WERI-Rb-1 (cell line): ENCODE measurements at regions not wholly inside any gene's neighbourhood (a gene's known extent, or its start where the extent isn't known, plus 50 kb on each side); places are given as distances from the start of the nearest gene placed in this dataset.

ENCODE experiments used
- DNase-seq: peaks from one replicate; pipeline ENCODE4 v3.0.0-alpha.2; 2020
- H3K27ac ChIP-seq: fragments of 250-450 bp; sonication (Bioruptor Pico); 2 replicates; pipeline ENCODE4 v1.5.1; 2020; ENCODE audit warnings: mild to moderate bottlenecking, moderate library complexity
- H3K27me3 ChIP-seq: fragments of 250-450 bp; sonication (Bioruptor Pico); 2 replicates; pipeline ENCODE4 v1.5.1; 2021; ENCODE audit warnings: mild to moderate bottlenecking, low read depth, moderate library complexity; ENCODE audit not compliant: insufficient read depth, severe bottlenecking
- H3K36me3 ChIP-seq: fragments of 250-450 bp; sonication (Bioruptor Pico); 2 replicates; pipeline ENCODE4 v1.5.1; 2020; ENCODE audit warnings: mild to moderate bottlenecking, moderate library complexity
- H3K4me3 ChIP-seq: 2 replicates; pipeline ENCODE4 v1.5.1; 2011; ENCODE audit warnings: low read depth, mild to moderate bottlenecking, control low read depth, low read length
- H3K9me3 ChIP-seq: fragments of 250-450 bp; sonication (Bioruptor Pico); 2 replicates; pipeline ENCODE4 v1.5.1; 2021; ENCODE audit warnings: mild to moderate bottlenecking, moderate library complexity; ENCODE audit not compliant: severe bottlenecking
- CTCF ChIP-seq: IDR thresholded peaks from 2 replicates; pipeline ENCODE4 v1.5.1; 2011; ENCODE audit warnings: low read depth, mild to moderate bottlenecking, control low read depth, inconsistent platforms, low read length

- Histone ChIP-seq H3K4me3 (no peak overlapping the region), H3K27ac (no peak overlapping the region), H3K27me3 (peaks cover 78% of the 10 kb centered on the region), H3K9me3 (no peaks in the 10 kb centered on the region), H3K36me3 (no peaks in the 10 kb centered on the region)
- no peak for TF ChIP-seq CTCF
- no peak for DNase-seq
Observed at GRCh38 chr6:165931675-165932074, 236.0 kb downstream of the TBXT start.

- no peak for TF ChIP-seq CTCF
- H3K4me3 ChIP-seq: no peak overlapping the region
Observed at GRCh38 chr6:165930668-165931214, 236.9 kb downstream of the TBXT start.

GRCh38 chr6:165929607-165930006 lies 238.0 kb downstream of the TBXT start:
- Histone ChIP-seq H3K27me3 (peaks cover 73% of the 10 kb centered on the region), H3K36me3 (no peaks in the 10 kb centered on the region), H3K27ac (no peak overlapping the region), H3K4me3 (no peak overlapping the region), H3K9me3 (no peaks in the 10 kb centered on the region)
- TF ChIP-seq CTCF: no peak
- DNase-seq: no peak

More at GRCh38 chr6:165930668-165931214, 236.9 kb downstream of the TBXT start:
- Histone ChIP-seq H3K27me3 (peaks cover 73% of the 10 kb centered on the region), H3K27ac (no peak overlapping the region), H3K36me3 (no peaks in the 10 kb centered on the region), H3K9me3 (no peaks in the 10 kb centered on the region)
- DNase-seq: no peak

GRCh38 chr6:165926378-165926777 lies 241.3 kb downstream of the TBXT start:
- no peak for TF ChIP-seq CTCF
- H3K36me3 ChIP-seq: no peaks in the 10 kb centered on the region
- DNase-seq: no peak
- H3K27ac ChIP-seq: no peak overlapping the region
- no peaks in the 10 kb centered on the region for H3K9me3 ChIP-seq
- peaks cover 76% of the 10 kb centered on the region for H3K27me3 ChIP-seq
- no peak overlapping the region for H3K4me3 ChIP-seq

GRCh38 chr6:165925474-165926156 lies 242.0 kb downstream of the TBXT start:
- no peaks in the 10 kb centered on the region for H3K9me3 ChIP-seq
- no peak overlapping the region for H3K27ac ChIP-seq
- no peak for TF ChIP-seq CTCF
- H3K4me3 ChIP-seq: no peak overlapping the region
- DNase-seq: no peak
- H3K36me3 ChIP-seq: no peaks in the 10 kb centered on the region
- H3K27me3 ChIP-seq: peaks cover 72% of the 10 kb centered on the region

GRCh38 chr6:165922309-165922794 lies 245.3 kb downstream of the TBXT start:
- DNase-seq: no peak
- Histone ChIP-seq H3K9me3 (no peaks in the 10 kb centered on the region), H3K27ac (no peak overlapping the region), H3K27me3 (peaks cover 71% of the 10 kb centered on the region), H3K36me3 (no peaks in the 10 kb centered on the region), H3K4me3 (no peak overlapping the region)
- no peak for TF ChIP-seq CTCF
